ENCODE measurements at regions not wholly inside any gene's neighbourhood (a gene's known extent, or its start where the extent isn't known, plus 50 kb on each side); places are given as distances from the start of the nearest gene placed in this dataset.

DNA sequence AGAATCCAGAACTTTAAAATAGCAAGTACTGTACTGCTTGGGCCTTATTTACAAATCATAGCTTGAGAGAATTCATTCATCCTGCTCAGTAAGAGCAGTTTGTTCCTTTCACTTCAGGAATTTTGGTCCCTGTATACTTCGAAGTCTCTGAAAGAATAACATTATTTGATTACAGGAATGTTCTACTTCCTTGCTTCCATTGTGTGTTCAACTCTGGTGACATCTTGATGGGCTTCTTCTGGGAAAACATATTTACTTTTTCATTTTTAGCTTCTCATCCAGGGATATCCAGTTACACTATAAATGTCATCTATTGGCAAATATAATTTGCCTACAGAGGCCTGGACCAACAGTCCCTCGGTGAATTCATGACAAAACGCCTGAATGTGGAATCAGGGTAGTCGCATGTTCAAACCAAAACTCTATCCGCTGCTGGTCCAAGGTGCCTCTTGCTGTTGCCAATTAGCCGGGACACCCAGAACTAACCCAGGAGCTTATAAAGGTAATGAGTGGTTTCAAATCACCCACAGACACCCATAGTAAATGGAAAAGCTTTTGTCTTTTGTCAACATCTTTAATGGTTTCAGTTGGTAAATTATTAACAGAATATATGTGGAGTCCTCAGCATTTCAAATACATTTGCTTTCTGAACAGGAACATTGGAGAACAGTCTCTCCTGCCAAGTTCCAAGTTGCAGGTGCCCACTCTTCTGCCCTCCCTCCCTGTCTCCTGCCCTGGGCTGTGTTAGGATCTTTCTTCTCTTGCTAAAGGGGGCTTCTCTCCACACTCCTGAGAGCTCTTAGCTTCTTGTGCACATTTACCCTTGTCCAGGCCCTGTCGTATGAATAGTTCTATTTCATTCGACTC, 162.5 kb upstream of the CITED2 start:
- H3K27ac ChIP-seq (ENCODE audit: low read depth, low read length, poor library complexity, severe bottlenecking) = no peak overlapping the region
- H3K27me3 ChIP-seq (ENCODE audit: insufficient read depth, low read length) = no peaks in the 10 kb centered on the region
- H2AFZ ChIP-seq (ENCODE audit: low read length) = no peak overlapping the region
- H3K36me3 ChIP-seq (ENCODE audit: insufficient read depth, low read length) = no peaks in the 10 kb centered on the region
- H3K4me3 ChIP-seq (ENCODE audit: low read depth, low read length, poor library complexity, severe bottlenecking) = no peak overlapping the region
- no peak overlapping the region for H3K4me2 ChIP-seq (ENCODE audit: low read length)
- H3K79me2 ChIP-seq (ENCODE audit: insufficient read depth, low read length) = no peaks in the 10 kb centered on the region
- no peak overlapping the region for H3K9ac ChIP-seq (ENCODE audit: low read length)
- TF ChIP-seq CTCF (IDR thresholded peaks at IDR 0.05; ENCODE audit: low read length) = no peak
- TF ChIP-seq EZH2 (IDR thresholded peaks at IDR 0.05; ENCODE audit: borderline replicate concordance, low read length) = no peak
- H4K20me1 ChIP-seq (ENCODE audit: insufficient read depth, low read length) = no peaks in the 10 kb centered on the region
- no peaks in the 10 kb centered on the region for H3K4me1 ChIP-seq (ENCODE audit: insufficient read depth, low read length, severe bottlenecking)
- no peaks in the 10 kb centered on the region for H3F3A ChIP-seq (ENCODE audit: insufficient read depth, low read length)
- H3K9me2 ChIP-seq (ENCODE audit: low read depth, low read length) = no peaks in the 10 kb centered on the region
- no peaks in the 10 kb centered on the region for H3K9me3 ChIP-seq (ENCODE audit: low read length)

- Histone ChIP-seq H2AFZ (ENCODE audit: low read length) (no peak overlapping the region), H3K9ac (ENCODE audit: low read length) (no peak overlapping the region), H4K20me1 (ENCODE audit: insufficient read depth, low read length) (no peaks in the 10 kb centered on the region), H3K79me2 (ENCODE audit: insufficient read depth, low read length) (no peaks in the 10 kb centered on the region), H3K9me3 (ENCODE audit: low read length) (no peaks in the 10 kb centered on the region), H3K9me2 (ENCODE audit: low read depth, low read length) (no peaks in the 10 kb centered on the region), H3K4me2 (ENCODE audit: low read length) (no peak overlapping the region), H3K4me1 (ENCODE audit: insufficient read depth, low read length, severe bottlenecking) (no peaks in the 10 kb centered on the region), H3K27me3 (ENCODE audit: insufficient read depth, low read length) (no peaks in the 10 kb centered on the region), H3K27ac (ENCODE audit: low read depth, low read length, poor library complexity, severe bottlenecking) (no peak overlapping the region), H3F3A (ENCODE audit: insufficient read depth, low read length) (no peaks in the 10 kb centered on the region), H3K36me3 (ENCODE audit: insufficient read depth, low read length) (no peaks in the 10 kb centered on the region), H3K4me3 (ENCODE audit: low read depth, low read length, poor library complexity, severe bottlenecking) (no peak overlapping the region)
- no peak for TF ChIP-seq CTCF (IDR thresholded peaks at IDR 0.05; ENCODE audit: low read length)
- no peak for TF ChIP-seq EZH2 (IDR thresholded peaks at IDR 0.05; ENCODE audit: borderline replicate concordance, low read length)
Measured at GRCh38 chr6:139534472-139535115, 160.1 kb upstream of the CITED2 start.

DNA sequence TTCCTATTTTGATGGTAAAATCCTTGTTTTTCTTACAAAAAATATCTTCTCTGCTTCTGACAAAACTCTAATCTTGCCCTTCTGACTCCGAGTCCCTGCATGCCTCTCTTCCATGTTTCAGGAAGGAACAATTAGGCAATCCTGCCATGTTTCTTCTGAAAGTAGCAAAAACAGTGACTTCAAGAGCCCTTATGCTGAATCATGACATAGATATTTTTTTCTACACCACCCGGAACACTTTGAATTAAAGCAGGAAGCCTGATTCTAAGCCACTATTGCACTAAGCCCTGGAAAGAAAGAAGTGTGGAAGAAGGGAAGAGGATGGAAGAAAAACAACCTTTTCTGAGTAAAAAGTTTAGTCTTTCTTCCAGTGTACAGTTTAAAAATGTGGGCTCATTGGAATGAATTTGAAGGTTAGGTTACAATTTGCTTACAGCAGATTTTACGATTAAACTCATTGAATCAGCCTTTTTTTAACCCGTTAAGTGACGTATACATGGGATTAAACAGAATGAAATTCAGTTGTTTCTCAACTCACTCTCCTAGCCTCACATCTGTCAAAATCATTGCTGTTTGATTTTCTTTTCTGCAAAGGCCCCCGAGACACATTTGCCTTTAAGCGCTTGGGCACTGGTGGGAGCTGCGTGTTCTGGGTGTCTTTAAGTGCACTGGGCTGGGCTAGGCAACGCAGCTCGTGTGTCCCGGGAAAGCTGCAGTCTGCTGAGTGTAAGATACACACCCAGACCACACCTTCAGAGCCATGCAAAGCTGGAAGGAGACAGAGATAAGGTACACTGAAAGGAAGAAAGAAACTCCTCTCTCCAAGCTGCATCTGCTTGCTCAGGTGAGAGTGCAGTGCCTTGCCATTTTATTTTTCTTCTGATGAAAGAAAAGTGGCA, 159.4 kb upstream of the CITED2 start:
- no peaks in the 10 kb centered on the region for H3K27me3 ChIP-seq (ENCODE audit: insufficient read depth, low read length)
- H3K36me3 ChIP-seq (ENCODE audit: insufficient read depth, low read length) = no peaks in the 10 kb centered on the region
- no peak overlapping the region for H3K4me3 ChIP-seq (ENCODE audit: low read depth, low read length, poor library complexity, severe bottlenecking)
- H3K4me2 ChIP-seq (ENCODE audit: low read length) = no peak overlapping the region
- H3K4me1 ChIP-seq (ENCODE audit: insufficient read depth, low read length, severe bottlenecking) = no peaks in the 10 kb centered on the region
- no peaks in the 10 kb centered on the region for H3K9me3 ChIP-seq (ENCODE audit: low read length)
- no peaks in the 10 kb centered on the region for H3F3A ChIP-seq (ENCODE audit: insufficient read depth, low read length)
- no peak overlapping the region for H2AFZ ChIP-seq (ENCODE audit: low read length)
- no peaks in the 10 kb centered on the region for H3K79me2 ChIP-seq (ENCODE audit: insufficient read depth, low read length)
- no peak overlapping the region for H3K9ac ChIP-seq (ENCODE audit: low read length)
- H3K9me2 ChIP-seq (ENCODE audit: low read depth, low read length) = no peaks in the 10 kb centered on the region
- H3K27ac ChIP-seq (ENCODE audit: low read depth, low read length, poor library complexity, severe bottlenecking) = no peak overlapping the region
- H4K20me1 ChIP-seq (ENCODE audit: insufficient read depth, low read length) = no peaks in the 10 kb centered on the region
- TF ChIP-seq CTCF (IDR thresholded peaks at IDR 0.05; ENCODE audit: low read length) (no peak), EZH2 (IDR thresholded peaks at IDR 0.05; ENCODE audit: borderline replicate concordance, low read length) (no peak)
